ENCODE measurements at regions not wholly inside any gene's neighbourhood (a gene's known extent, or its start where the extent isn't known, plus 50 kb on each side); places are given as distances from the start of the nearest gene placed in this dataset.
A peak's percentile ranks its signal among the peaks of the same experiment; 100 is the strongest.

DNA sequence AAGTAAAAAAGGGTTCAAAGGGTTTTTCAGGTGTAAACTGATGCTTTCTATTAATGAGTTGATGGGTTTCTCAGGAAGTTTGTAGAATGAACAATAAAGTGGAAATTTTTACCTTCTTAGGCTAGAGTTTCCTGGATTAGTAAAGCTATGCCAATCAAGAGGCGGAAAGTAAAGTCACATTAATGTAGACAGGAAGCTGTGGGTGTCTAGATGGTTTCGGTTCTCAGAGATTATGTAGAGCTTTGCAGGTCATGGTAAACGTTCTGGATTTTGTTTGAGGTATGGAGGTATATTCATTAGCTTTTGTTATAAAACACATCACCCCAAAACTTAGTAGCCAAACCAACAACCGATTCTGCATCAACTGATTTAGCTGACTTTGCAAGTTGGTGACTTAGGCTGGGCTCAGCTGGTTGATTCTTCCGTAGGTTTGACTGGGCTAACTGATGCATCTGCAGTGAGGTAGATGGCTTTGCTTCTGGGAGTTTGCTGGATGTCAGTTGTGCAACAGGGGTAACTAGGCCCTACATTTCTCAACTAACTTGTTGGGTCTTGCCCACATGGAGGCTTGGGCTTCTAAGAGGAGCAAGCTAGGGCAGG, 273.8 kb downstream of the MSX2 start:
- WGBS (ENCODE audit: insufficient coverage) = 100% methylated on average over 2 of the region's 5 CpGs
- Histone ChIP-seq H3K4me1 (ENCODE audit: control insufficient read depth, insufficient read depth, low read length) (peaks cover 10% of the 10 kb centered on the region), H3K36me3 (ENCODE audit: control insufficient read depth, insufficient read depth, low read length) (no peaks in the 10 kb centered on the region), H3K27ac (ENCODE audit: low read depth, low read length) (no peak overlapping the region), H3K4me3 (ENCODE audit: low read depth, low read length) (no peak overlapping the region), H3K27me3 (ENCODE audit: control insufficient read depth, insufficient read depth, low read length) (peaks cover 3% of the 10 kb centered on the region), H3K9me3 (ENCODE audit: control insufficient read depth, insufficient read depth, low read length) (no peaks in the 10 kb centered on the region)
- DNase-seq (ENCODE audit: low read depth in 4 of 6, low spot score in 6 of 6) = no peak

DNA sequence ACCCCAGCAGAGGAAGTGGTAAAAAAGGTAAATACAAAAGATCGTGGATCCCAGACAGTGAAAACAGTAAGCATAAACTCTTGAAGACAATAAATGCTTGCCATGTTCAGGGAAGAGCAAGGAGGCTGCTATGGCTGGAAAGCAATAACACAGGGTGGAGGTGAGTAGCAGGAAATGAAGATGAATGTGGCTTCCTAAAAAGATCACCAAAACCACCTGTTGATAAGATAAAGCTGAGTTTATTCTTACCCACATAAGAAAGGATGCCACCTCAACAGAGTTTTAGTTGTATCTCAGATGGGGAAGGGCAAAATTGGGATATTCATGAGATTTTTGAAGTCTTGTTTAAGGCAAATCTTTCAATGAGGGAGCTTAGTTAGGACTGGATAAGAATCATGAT, 273.3 kb downstream of the MSX2 start:
- Histone ChIP-seq H3K4me3 (ENCODE audit: low read depth, low read length) (no peak overlapping the region), H3K4me1 (ENCODE audit: control insufficient read depth, insufficient read depth, low read length) (peaks cover 6% of the 10 kb centered on the region), H3K9me3 (ENCODE audit: control insufficient read depth, insufficient read depth, low read length) (no peaks in the 10 kb centered on the region), H3K27me3 (ENCODE audit: control insufficient read depth, insufficient read depth, low read length) (peaks cover 2% of the 10 kb centered on the region), H3K36me3 (ENCODE audit: control insufficient read depth, insufficient read depth, low read length) (no peaks in the 10 kb centered on the region), H3K27ac (ENCODE audit: low read depth, low read length) (no peak overlapping the region)
- 60% methylated on average over 1 of the region's 1 CpG for WGBS (ENCODE audit: insufficient coverage)
- DNase-seq (ENCODE audit: low read depth in 4 of 6, low spot score in 6 of 6) = no peak

DNA sequence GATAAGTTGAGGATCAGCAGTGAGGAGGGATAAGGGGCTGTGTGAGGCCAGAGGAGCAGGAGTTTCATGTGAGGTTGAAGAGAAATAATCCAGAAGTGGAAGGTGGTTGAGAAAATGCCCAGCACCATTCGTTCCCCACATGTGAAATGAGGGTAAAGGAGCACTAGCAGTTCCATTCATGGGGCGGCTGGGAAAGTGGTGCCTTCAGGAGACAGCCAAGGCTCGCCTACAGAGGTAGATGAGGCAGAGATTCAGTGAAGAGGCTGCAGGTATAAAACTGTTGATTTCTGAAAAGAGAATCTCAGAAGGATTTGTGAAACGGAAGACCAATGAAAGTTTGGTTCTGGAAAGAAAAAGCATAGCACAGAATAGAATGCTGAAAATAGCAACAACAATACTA, 272.6 kb downstream of the MSX2 start:
- DNase-seq (ENCODE audit: low read depth in 4 of 6, low spot score in 6 of 6) = no peak
- H3K27ac ChIP-seq (ENCODE audit: low read depth, low read length) = no peak overlapping the region

DNA sequence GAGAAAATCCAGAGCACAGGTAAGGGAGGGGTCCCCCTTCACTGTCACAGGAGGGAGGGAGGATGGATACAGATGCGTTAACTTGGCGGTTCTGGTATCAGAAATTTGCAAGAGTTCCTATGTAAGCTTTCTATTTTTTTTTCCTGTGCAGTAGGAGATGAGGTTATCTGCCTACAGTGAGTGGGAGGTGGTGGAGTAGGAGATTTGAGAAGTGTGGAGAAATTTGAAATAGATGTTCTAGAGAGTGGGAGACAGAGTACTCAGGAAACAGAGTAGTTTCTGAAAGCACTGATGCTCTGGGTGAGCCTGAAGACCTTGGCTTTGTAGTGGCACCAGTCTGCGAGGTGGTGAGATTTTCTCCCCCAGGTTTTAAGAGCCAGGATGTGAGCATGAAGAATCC, 271.4 kb downstream of the MSX2 start:
- Histone ChIP-seq H3K27me3 (ENCODE audit: control insufficient read depth, insufficient read depth, low read length) (no peaks in the 10 kb centered on the region), H3K27ac (ENCODE audit: low read depth, low read length) (no peak overlapping the region), H3K36me3 (ENCODE audit: control insufficient read depth, insufficient read depth, low read length) (no peaks in the 10 kb centered on the region), H3K9me3 (ENCODE audit: control insufficient read depth, insufficient read depth, low read length) (no peaks in the 10 kb centered on the region), H3K4me3 (ENCODE audit: low read depth, low read length) (no peak overlapping the region), H3K4me1 (ENCODE audit: control insufficient read depth, insufficient read depth, low read length) (no peaks in the 10 kb centered on the region)
- WGBS (ENCODE audit: insufficient coverage) = 95% methylated on average over 3 of the region's 3 CpGs
- DNase-seq (ENCODE audit: low read depth in 4 of 6, low spot score in 6 of 6) = no peak

More for the DNA sequence above, 272.6 kb downstream of the MSX2 start:
- no peak overlapping the region for H3K4me3 ChIP-seq (ENCODE audit: low read depth, low read length)
- no peaks in the 10 kb centered on the region for H3K4me1 ChIP-seq (ENCODE audit: control insufficient read depth, insufficient read depth, low read length)
- H3K36me3 ChIP-seq (ENCODE audit: control insufficient read depth, insufficient read depth, low read length) = no peaks in the 10 kb centered on the region
- no peaks in the 10 kb centered on the region for H3K27me3 ChIP-seq (ENCODE audit: control insufficient read depth, insufficient read depth, low read length)
- WGBS (ENCODE audit: insufficient coverage) = 94% methylated on average over 3 of the region's 4 CpGs
- no peaks in the 10 kb centered on the region for H3K9me3 ChIP-seq (ENCODE audit: control insufficient read depth, insufficient read depth, low read length)

DNA sequence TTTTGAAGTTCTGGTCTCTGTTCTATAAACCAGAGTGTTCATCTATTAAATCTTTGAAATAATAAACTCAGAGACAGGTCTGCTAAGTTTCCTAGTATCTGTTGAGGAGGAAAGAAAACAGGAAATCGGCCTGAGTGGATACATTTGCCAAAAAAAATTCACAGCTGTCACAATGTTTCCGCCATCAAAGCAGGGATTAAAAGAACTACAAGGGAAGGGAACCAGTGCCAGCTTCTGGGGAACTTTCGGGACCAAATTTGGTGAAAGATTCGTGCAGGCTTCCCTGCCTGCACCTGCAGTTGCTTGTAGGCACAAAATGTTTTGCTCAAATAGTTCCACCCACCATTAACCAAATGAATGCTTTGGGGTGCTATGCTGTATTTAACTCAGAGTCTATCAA, 267.5 kb downstream of the MSX2 start:
- Histone ChIP-seq H3K4me3 (ENCODE audit: low read depth, low read length) (no peak overlapping the region), H3K27ac (ENCODE audit: low read depth, low read length) (no peak overlapping the region), H3K36me3 (ENCODE audit: control insufficient read depth, insufficient read depth, low read length) (no peaks in the 10 kb centered on the region), H3K9me3 (ENCODE audit: control insufficient read depth, insufficient read depth, low read length) (no peaks in the 10 kb centered on the region), H3K4me1 (ENCODE audit: control insufficient read depth, insufficient read depth, low read length) (no peaks in the 10 kb centered on the region), H3K27me3 (ENCODE audit: control insufficient read depth, insufficient read depth, low read length) (no peaks in the 10 kb centered on the region)
- WGBS (ENCODE audit: insufficient coverage) = 51% methylated on average over 3 of the region's 4 CpGs
- DNase-seq (ENCODE audit: low read depth in 4 of 6, low spot score in 6 of 6) = peak in 1 of 6 donors; percentile 44

DNA sequence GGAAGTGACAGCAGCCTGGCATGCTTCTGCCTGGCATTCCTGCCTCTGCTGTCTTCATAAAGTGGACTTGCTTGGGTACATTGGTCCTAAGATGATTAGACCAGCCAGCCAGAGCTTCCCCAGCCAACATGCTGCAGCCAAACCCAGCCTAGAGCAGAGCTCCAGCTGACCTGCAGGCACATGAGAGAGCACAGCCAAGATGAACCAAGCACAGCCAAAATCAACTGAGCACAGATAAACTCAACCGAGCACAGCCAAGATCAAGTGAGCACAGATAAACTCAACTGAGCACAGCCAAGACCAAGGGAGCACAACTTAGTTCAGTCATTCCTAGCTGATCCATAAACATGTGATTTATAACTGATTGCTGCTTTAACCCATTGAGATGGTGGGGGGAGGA, 266.5 kb downstream of the MSX2 start:
- no peaks in the 10 kb centered on the region for H3K4me1 ChIP-seq (ENCODE audit: control insufficient read depth, insufficient read depth, low read length)
- no peak overlapping the region for H3K27ac ChIP-seq (ENCODE audit: low read depth, low read length)
- WGBS (ENCODE audit: insufficient coverage) = 60% methylated on average over 1 of the region's 1 CpG
- peak in 2 of 6 donors; percentile 18 to 25 for DNase-seq (ENCODE audit: low read depth in 4 of 6, low spot score in 6 of 6)
- H3K27me3 ChIP-seq (ENCODE audit: control insufficient read depth, insufficient read depth, low read length) = no peaks in the 10 kb centered on the region
- no peaks in the 10 kb centered on the region for H3K36me3 ChIP-seq (ENCODE audit: control insufficient read depth, insufficient read depth, low read length)
- H3K4me3 ChIP-seq (ENCODE audit: low read depth, low read length) = no peak overlapping the region
- no peaks in the 10 kb centered on the region for H3K9me3 ChIP-seq (ENCODE audit: control insufficient read depth, insufficient read depth, low read length)

DNA sequence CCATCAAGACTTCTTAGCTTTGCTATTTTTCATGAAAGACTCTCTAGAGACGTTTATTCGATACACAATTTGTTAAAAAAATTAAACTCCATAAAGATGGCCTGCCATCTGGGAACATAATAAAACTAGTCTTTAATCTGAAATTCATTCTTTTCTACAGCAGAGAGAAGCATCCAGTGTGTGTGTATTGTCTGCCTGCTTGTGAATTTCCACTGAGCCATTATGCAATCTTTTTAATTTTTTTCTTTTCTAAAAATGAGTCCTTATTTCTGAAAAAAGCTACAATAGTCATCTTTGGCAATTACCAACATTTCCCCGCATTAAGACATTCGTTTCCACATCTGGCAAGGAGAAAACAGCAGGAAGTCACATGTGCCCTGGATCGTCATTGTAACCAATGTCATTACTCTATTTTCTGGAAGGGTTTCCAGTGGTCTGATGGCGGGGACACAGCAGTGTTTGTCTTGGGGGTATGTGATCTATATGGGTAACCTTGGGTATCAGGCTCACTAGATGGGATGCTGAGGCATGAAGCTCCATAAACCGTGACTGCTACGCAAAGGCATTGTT, 263.1 kb downstream of the MSX2 start:
- Histone ChIP-seq H3K27me3 (ENCODE audit: control insufficient read depth, insufficient read depth, low read length) (no peaks in the 10 kb centered on the region), H3K4me1 (ENCODE audit: control insufficient read depth, insufficient read depth, low read length) (no peaks in the 10 kb centered on the region), H3K4me3 (ENCODE audit: low read depth, low read length) (no peak overlapping the region), H3K9me3 (ENCODE audit: control insufficient read depth, insufficient read depth, low read length) (no peaks in the 10 kb centered on the region), H3K36me3 (ENCODE audit: control insufficient read depth, insufficient read depth, low read length) (no peaks in the 10 kb centered on the region), H3K27ac (ENCODE audit: low read depth, low read length) (no peak overlapping the region)
- WGBS (ENCODE audit: insufficient coverage) = no CpG with 5 or more reads among the region's 8 CpGs
- DNase-seq (ENCODE audit: low read depth in 4 of 6, low spot score in 6 of 6) = peak in 1 of 6 donors; percentile 49

DNA sequence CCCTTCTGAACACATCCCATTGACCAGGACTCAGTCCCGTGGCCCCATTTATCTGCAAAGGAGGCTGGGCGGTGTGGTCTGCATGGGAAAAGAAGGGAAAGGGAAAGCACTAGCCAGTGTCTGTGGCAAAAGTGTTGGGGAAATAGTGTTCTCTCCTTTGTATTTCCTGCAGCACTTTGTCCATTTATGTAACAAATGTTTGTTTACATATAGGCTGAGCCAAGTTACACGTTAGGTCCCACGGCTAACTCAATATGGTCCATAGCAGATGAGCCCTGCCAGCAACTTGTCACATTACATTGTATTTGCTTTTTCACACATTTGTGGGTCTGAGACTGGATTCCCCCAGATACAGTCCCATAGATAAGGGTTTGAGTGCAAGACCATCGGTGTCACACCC, 260.5 kb downstream of the MSX2 start:
- WGBS (ENCODE audit: insufficient coverage) = 100% methylated on average over 1 of the region's 5 CpGs
- H3K9me3 ChIP-seq (ENCODE audit: control insufficient read depth, insufficient read depth, low read length) = no peaks in the 10 kb centered on the region
- no peak for DNase-seq (ENCODE audit: low read depth in 4 of 6, low spot score in 6 of 6)
- no peak overlapping the region for H3K27ac ChIP-seq (ENCODE audit: low read depth, low read length)
- H3K36me3 ChIP-seq (ENCODE audit: control insufficient read depth, insufficient read depth, low read length) = no peaks in the 10 kb centered on the region
- no peaks in the 10 kb centered on the region for H3K4me1 ChIP-seq (ENCODE audit: control insufficient read depth, insufficient read depth, low read length)
- no peak overlapping the region for H3K4me3 ChIP-seq (ENCODE audit: low read depth, low read length)
- no peaks in the 10 kb centered on the region for H3K27me3 ChIP-seq (ENCODE audit: control insufficient read depth, insufficient read depth, low read length)

DNA sequence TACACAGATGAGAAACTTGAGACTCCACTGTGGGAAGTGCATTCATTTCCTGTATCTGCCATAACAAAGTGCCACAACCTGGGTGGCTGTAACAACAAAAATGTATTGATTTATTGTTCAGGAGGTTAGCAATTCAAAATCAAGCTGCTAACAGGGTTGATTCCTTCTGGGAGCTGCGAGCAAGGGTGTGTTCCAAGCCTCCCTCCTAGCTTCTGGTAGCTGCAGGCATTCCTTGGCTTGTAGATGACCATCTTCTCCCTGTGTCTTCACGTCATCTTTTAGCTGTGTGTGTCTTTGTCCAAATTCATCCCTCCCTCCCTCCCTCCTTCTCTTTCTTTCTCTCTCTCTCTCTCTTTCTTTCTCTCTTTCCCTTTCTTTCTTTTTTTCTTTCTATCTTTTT, 258.1 kb downstream of the MSX2 start:
- WGBS (ENCODE audit: insufficient coverage) = 49% methylated on average over 2 of the region's 2 CpGs
- H3K27me3 ChIP-seq (ENCODE audit: control insufficient read depth, insufficient read depth, low read length) = no peaks in the 10 kb centered on the region
- H3K9me3 ChIP-seq (ENCODE audit: control insufficient read depth, insufficient read depth, low read length) = no peaks in the 10 kb centered on the region
- no peaks in the 10 kb centered on the region for H3K4me1 ChIP-seq (ENCODE audit: control insufficient read depth, insufficient read depth, low read length)
- no peaks in the 10 kb centered on the region for H3K36me3 ChIP-seq (ENCODE audit: control insufficient read depth, insufficient read depth, low read length)
- H3K4me3 ChIP-seq (ENCODE audit: low read depth, low read length) = no peak overlapping the region
- DNase-seq (ENCODE audit: low read depth in 4 of 6, low spot score in 6 of 6) = peak in 1 of 6 donors; percentile 57
- H3K27ac ChIP-seq (ENCODE audit: low read depth, low read length) = no peak overlapping the region

DNA sequence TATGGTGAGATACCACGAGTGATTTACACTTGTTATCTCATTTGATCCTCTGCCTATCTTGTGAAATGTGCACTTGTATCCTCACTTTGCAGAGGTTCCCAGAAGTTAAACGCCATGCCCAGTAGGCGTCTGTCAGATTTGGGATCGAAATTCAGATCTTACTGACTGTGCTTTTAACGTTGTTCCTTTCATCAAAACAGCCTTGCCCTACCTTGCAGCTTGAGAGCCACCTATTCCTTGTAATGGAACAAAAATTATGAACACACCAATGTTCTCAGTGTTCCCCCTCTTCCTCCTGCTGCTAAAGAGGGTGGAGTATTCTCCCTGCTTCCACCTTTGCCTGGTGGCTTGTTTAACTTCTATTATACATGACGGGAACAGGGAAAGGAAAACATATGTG, 257.0 kb downstream of the MSX2 start:
- Histone ChIP-seq H3K4me3 (ENCODE audit: low read depth, low read length) (no peak overlapping the region), H3K4me1 (ENCODE audit: control insufficient read depth, insufficient read depth, low read length) (no peaks in the 10 kb centered on the region), H3K27ac (ENCODE audit: low read depth, low read length) (no peak overlapping the region), H3K9me3 (ENCODE audit: control insufficient read depth, insufficient read depth, low read length) (no peaks in the 10 kb centered on the region), H3K27me3 (ENCODE audit: control insufficient read depth, insufficient read depth, low read length) (no peaks in the 10 kb centered on the region), H3K36me3 (ENCODE audit: control insufficient read depth, insufficient read depth, low read length) (no peaks in the 10 kb centered on the region)
- WGBS (ENCODE audit: insufficient coverage) = 87% methylated on average over 4 of the region's 6 CpGs
- DNase-seq (ENCODE audit: low read depth in 4 of 6, low spot score in 6 of 6) = no peak

All from spinal cord (tissue), 9 donors.